ENCODE measurements at regions not wholly inside any gene's neighbourhood (a gene's known extent, or its start where the extent isn't known, plus 50 kb on each side); places are given as distances from the start of the nearest gene placed in this dataset.

GRCh38 chr16:66255647-66256046, 110.8 kb upstream of the CDH5 start:
- H2BK120ac ChIP-seq (replicated peaks; ENCODE audit: low read depth, low read length), result no peak overlapping the region
- H4K8ac ChIP-seq (ENCODE audit: extremely low read depth, insufficient read depth, low read length), result no peak overlapping the region
- no peak overlapping the region for H3K18ac ChIP-seq (ENCODE audit: extremely low read depth, low read length)
- no peak overlapping the region for H2BK12ac ChIP-seq (ENCODE audit: low read depth, low read length)
- H3K14ac ChIP-seq (ENCODE audit: insufficient read length), result no peak overlapping the region
- no peak overlapping the region for H3K4ac ChIP-seq (replicated peaks; ENCODE audit: insufficient read length, low read depth, low read length)
- no peak overlapping the region for H2AFZ ChIP-seq (ENCODE audit: low read length)
- H4K5ac ChIP-seq (ENCODE audit: insufficient read length, low read depth, low read length), result no peak overlapping the region
- H3K4me2 ChIP-seq (ENCODE audit: insufficient read depth in 1 of 2, low read depth in 2 of 2, low read length in 2 of 2), result no peak overlapping the region
- no peaks in the 10 kb centered on the region for H3K79me1 ChIP-seq (ENCODE audit: low read depth, low read length)
- H3K36me3 ChIP-seq (ENCODE audit: control insufficient read depth in 2 of 4, insufficient read depth in 4 of 4, low read length in 3 of 4), result no peaks in the 10 kb centered on the region
- FAIRE-seq (no peak), DNase-seq (ENCODE audit: low read depth in 1 of 2, low spot score in 2 of 2) (no peak)
- no peaks in the 10 kb centered on the region; a peak in 1 of 4 replicates for H3K79me2 ChIP-seq (ENCODE audit: control insufficient read depth in 1 of 2, insufficient read depth in 2 of 2, low read length in 2 of 2)
- no peak overlapping the region for H3K4me3 ChIP-seq (ENCODE audit: extremely low read depth in 1 of 4, insufficient read depth in 2 of 4, low read depth in 3 of 4, low read length in 4 of 4)
- no peak overlapping the region for H2AK5ac ChIP-seq (ENCODE audit: low read depth, low read length)
- no peaks in the 10 kb centered on the region; a peak in 1 of 4 replicates for H3K9me3 ChIP-seq (ENCODE audit: insufficient read depth in 2 of 2, low read depth in 1 of 2, low read length in 1 of 2)
- peaks cover 0 to 1% (median 0%) of the 10 kb centered on the region in 4 experiments; a peak in 1 of 7 replicates for H3K27me3 ChIP-seq (replicated peaks in 1 of 4; ENCODE audit: control insufficient read depth in 3 of 4, extremely low read depth in 1 of 4, insufficient read depth in 3 of 4, low read length in 3 of 4)
- H4K91ac ChIP-seq (replicated peaks; ENCODE audit: insufficient read length, low read length), result no peak overlapping the region
- H4K20me1 ChIP-seq (replicated peaks in 1 of 2; ENCODE audit: control insufficient read depth in 1 of 2, insufficient read depth in 2 of 2, low read length in 2 of 2), result no peaks in the 10 kb centered on the region
- no peak overlapping the region for H3K27ac ChIP-seq (ENCODE audit: low read depth, low read length)
- no peaks in the 10 kb centered on the region for H3K23me2 ChIP-seq (ENCODE audit: low read depth, low read length)
- H3K4me1 ChIP-seq (replicated peaks in 1 of 4; ENCODE audit: control insufficient read depth in 3 of 4, insufficient read depth in 4 of 4, low read length in 3 of 4), result no peaks in the 10 kb centered on the region
- H3K9ac ChIP-seq (replicated peaks in 1 of 4; ENCODE audit: extremely low read depth in 1 of 4, low read depth in 3 of 4, low read length in 3 of 4), result no peak overlapping the region
- H2BK15ac ChIP-seq (ENCODE audit: low read length), result no peak overlapping the region
- TF ChIP-seq TAF1 (IDR thresholded peaks at IDR 0.05; ENCODE audit: low read depth, low read length) (no peak), SP4 (IDR thresholded peaks at IDR 0.05; ENCODE audit: low read length) (no peak), TAF7 (optimal IDR thresholded peaks at IDR 0.05; ENCODE audit: borderline replicate concordance, low read depth, low read length) (no peak), HDAC2 (IDR thresholded peaks at IDR 0.05; ENCODE audit: borderline replicate concordance in 1 of 2, low read depth in 2 of 2, low read length in 2 of 2) (no peak), SIRT6 (IDR thresholded peaks at IDR 0.05; ENCODE audit: low read length) (no peak), CTCF (IDR thresholded peaks at IDR 0.05; ENCODE audit: control extremely low read depth in 1 of 3, insufficient read depth in 1 of 3, low read depth in 1 of 3, low read length in 3 of 3) (peak in 2 of 3 experiments; percentile 15 to 21; a peak in 2 of 4 replicates), RAD21 (IDR thresholded peaks at IDR 0.05 in 1 of 2, conservative IDR thresholded peaks at IDR 0.05 in 1 of 2; ENCODE audit: low read depth in 2 of 2, low read length in 2 of 2) (peak; percentile 26 to 32; a peak in 2 of 4 replicates), JUN (IDR thresholded peaks at IDR 0.05; ENCODE audit: low read depth, low read length) (no peak), PHF8 (conservative IDR thresholded peaks at IDR 0.05; ENCODE audit: low read depth, low read length) (no peak)
- TF ChIP-seq, protein P1, sequence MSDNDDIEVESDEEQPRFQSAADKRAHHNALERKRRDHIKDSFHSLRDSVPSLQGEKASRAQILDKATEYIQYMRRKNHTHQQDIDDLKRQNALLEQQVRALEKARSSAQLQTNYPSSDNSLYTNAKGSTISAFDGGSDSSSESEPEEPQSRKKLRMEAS (IDR thresholded peaks at IDR 0.05), result no peak
- ChIA-PET CTCF (ENCODE audit: partially characterized antibody) (interaction anchor here (0.6 to 2.0 kb wide), 10 partner anchors 8 to 679 kb away, joined by 3 to 6 read pairs (median 4); no protein-coding TSS in a partner anchor), POLR2A (ENCODE audit: partially characterized antibody) (interaction anchor here (0.6 to 1.0 kb wide), 2 partner anchors 16 to 25 kb away, joined by 3 read pairs; no protein-coding TSS in a partner anchor)
- no peak overlapping the region for H3K56ac ChIP-seq (replicated peaks; ENCODE audit: insufficient read length, low read depth, low read length)
- WGBS, 2 experiments (ENCODE audit: extremely low coverage in 1 of 2, insufficient coverage in 1 of 2, insufficient read length in 1 of 2, insufficient replicate concordance in 2 of 2, low coverage in 1 of 2, low lambda C conversion rate in 2 of 2, missing lambda C conversion rate in 1 of 2), result 85% methylated on average over 4 of the region's 4 CpGs; no CpG with 5 or more reads in 1 of the 2 experiments
- H2BK5ac ChIP-seq (ENCODE audit: low read depth, low read length), result no peak overlapping the region
- H2BK20ac ChIP-seq (ENCODE audit: low read length), result no peak overlapping the region
- no peak overlapping the region for H3K23ac ChIP-seq (ENCODE audit: insufficient read length)

All from H1 (cell line).